NCI-H2196 (cell line): ENCODE measurements at regions not wholly inside any gene's neighbourhood (a gene's known extent, or its start where the extent isn't known, plus 50 kb on each side); places are given as distances from the start of the nearest gene placed in this dataset.

Experiments used
- DNase-seq: peaks from one replicate; lab custom pipeline; 2025; ENCODE audit not compliant: unreplicated experiment; lab: John Stamatoyannopoulos, UW

DNA sequence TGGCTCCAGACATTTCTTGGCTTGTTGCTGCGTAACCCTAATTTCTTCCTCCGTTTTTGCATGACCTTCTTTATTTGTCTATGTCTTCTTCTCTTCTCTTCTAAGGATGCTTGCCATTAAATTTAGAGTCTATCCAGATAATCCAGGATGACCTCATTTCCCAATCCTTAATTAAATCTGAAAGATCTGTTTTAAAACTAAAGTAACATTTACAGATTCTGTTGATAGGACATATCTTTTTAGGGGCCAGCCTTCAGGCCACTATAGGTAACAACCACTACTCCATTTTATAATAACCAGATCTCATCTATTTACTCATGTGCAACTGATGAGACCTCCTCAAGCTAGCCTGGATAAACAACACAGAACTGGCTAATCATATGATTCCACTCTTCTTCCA, 490.5 kb upstream of the SLC10A2 start:
- DNase-seq, result no peak

DNA sequence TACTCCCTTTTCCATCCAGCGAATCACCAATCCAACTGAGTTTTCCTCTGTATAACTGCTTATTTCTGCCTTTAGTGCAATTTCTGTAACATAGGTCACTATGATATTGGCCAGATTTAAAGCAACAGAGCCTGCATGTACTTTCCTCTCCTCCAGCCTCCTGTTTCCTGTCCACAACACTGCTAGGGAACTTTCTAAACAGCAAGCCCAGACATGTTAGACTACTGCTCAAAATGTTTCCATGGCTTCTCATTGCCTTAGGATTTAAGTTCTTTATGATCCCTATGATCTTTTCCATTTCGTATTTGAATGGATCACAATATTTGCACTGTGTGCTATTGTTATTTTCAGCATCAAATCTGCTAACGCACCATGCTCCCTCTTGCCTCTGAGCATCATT, 481.7 kb upstream of the SLC10A2 start:
- no peak for DNase-seq

DNA sequence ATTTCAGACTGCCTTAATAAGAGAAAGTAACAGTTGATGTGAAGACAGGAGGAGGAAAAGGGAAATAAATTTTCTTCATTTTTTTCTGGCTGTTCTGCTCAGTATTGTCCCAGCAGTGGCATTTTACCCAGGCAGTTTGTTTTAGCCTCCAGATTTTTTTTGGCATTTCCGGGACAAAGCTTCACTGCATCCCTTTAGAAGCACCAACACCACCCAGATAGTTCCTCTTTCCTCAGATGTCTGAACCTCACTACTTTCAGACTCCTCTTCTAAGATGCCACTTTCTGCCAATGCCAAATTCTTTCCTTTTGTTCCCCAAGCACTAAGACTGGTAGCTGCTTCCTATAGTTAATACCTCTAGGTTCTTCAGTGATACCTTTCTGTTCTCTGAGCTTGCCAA, 480.1 kb upstream of the SLC10A2 start:
- DNase-seq, result no peak

DNA sequence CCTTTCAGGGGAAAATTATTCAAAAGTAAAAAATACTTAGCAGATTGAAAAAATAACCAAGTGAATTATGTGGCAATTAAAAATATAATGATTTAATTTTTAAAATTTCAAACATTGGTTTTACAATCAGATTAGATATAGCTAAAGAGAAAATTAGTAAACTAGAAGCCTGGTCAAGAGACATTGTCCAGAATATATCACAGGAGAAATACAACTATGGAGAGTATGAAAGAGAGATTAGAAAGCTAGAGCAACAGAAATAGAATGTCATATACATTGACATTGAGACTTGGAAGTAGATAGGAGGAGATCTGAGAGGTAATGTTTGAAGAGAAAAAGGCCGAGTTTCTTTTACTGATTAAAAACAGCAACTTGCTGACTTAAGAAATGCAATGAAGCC, 476.4 kb upstream of the SLC10A2 start:
- no peak for DNase-seq

DNA sequence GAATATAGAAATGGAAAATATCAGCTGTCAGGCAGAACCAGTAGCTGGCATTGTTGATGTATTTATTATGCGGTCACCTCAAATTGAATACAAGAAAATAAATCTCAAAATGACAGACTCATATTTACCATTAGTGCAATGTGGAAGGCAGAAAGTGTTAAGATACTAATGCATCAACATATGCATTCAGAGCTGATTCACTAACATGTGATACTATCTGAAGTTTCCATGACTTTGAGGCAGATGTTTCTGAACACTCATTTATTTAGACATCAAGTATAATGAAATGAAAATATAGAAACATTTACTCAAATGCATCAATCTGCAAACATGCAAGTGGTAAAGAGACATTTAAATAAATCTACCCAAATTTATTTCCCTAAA, 474.2 kb upstream of the SLC10A2 start:
- no peak for DNase-seq

DNA sequence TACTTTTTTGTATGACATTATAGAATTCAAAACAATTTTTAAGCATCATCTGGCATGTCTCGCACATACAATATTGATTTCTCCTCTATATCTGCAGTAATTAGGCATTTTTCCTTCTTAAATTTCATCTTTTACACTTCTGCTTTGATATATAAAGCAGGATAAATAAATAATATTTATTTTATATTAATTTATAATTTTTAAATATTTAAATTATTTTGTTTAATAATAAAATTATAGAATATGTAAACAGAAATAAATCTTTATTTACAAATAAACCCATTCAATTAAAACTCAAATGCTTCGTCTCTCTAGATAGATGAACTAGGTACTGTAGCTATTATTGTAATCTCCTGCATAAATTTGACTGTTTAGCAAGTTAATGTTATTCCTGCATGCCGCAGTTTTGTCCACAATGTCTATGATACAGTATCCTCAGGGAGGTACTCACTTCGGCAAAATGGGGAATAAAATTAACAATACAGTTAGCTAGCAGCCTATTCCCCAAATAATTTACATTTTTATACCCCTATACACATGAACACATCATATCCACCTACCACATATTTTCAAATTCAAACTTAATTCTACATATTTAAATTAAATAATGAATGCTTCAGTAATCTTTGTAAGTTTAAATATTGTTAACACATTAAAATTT, 473.6 kb upstream of the SLC10A2 start:
- DNase-seq, result no peak

DNA sequence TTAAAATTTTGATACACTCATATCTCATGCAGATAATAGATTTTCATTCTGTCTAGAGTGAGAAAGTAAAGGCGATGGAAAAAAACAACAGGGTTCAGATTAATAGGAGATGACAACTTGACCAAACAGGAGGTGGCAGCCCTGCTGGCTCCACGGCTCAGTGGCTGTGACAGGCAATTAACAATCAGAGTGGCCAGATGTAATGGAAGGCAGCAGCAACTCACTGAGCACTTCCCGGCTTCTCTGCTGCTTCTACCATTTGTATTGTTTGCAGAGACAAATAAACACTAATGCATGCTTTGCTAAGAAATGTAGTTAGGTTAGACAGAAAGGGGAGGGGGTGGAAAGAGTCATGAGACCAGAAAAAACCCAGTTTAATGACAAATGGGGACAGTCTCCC, 473.0 kb upstream of the SLC10A2 start:
- no peak for DNase-seq

DNA sequence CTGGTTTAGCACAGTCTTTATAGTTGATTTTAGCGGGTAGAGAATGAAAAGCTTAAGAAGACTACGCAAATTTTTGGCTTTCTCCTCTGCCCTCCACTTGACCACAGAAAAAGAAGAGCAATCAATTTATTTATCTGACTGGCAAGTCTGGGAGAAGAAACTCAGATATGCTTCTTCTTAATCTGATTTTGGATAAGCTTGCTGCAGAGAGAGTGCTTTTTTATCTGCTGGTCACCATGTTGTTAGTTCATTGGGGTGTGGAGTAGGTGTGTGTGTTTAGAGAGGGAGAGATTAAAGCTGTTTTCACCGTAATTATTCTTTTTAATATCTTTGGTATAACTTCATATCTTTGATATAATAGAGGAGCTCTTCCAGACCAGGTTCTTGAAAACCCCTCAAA, 471.4 kb upstream of the SLC10A2 start:
- no peak for DNase-seq

DNA sequence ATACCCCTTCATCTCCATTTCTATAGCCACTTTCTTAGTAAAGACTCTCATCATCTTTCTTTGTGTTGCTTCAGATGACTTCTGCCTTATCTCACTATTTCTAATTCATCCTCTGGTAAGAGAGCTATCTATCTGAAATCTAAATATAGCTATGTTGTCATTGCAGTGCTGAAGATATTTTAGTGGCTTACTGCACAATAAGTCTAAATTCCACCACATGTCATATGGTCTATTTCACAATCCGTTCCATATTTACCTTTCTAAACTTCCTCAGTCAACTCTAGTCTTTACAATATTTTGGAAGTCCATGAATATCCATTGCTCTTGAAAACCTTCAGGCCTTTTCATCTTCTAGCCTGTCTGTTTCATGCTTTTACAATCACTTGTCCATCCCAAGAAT, 465.1 kb upstream of the SLC10A2 start:
- DNase-seq, result no peak

DNA sequence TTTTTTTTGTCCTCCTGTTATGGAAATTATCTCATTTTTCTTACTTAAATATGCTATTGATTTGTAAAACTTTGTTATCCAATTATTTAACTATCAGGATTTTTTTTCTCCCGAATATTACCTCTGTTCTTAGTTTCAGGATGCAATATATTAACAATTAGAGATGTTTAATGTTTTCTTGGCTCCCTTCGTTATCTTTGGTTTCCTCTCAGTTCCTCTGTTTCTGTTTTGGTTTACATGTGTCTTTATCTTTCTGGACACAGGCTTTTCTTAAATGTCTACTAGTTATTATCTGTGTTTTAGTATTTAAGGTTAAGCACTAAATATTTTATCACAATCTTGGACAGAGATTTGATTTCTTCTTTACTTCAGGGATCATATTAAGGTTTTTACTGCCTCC, 462.2 kb upstream of the SLC10A2 start:
- DNase-seq, result no peak

DNA sequence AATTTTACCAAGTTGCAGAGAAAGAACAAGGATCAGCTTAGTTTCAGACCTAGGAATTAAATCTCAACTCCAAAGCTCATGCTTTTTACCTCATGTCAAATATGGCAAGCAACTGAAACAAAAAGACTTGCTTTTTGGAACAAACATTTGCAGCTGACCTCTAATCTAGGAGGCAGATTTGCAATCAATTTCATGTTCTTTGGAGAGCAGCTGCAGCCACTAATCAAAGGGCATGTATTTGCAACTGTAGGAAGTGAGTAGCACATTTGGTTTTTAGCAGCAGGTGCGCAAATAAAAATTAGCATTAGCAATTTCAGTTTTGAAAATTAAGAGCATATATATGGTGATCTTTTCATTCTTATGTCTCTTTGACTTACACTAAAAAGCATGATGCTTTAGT, 459.3 kb upstream of the SLC10A2 start:
- no peak for DNase-seq

DNA sequence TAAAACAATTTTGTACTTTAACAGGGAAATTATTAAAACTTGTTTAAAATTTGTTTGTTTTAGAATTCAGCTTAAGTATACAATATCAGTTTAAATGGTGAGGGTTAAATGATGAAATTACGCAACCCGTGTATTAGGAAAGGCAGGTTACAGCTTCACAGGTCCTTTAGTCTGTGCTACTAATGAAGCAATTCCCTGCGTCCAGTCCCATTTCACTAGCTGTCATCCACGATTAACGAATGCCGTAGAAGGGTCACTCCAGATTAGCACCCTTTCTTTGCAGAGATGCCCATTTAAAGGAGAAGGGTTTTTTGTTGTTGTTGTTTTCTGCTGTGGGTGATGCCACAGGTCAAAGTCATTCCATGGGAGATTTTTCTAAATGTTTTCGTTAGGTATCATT, 457.6 kb upstream of the SLC10A2 start:
- no peak for DNase-seq

DNA sequence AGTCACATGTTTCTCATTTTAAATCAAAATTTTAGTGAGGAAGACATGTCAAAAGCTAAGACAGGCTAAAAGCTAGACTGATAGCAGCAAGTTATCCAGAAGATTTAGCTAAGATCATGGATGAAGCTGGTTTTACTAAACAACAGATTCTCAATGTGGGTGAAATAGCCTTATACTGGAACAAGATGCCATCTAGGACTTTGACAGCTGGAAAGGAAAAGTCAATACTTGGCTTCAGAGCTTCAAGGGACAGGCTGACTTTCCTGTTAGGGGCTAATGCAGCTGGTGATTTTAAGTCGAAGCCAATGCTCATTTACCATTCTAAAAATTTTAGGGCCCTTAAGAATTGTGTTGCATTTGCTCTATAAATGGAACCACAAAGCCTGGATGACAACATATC, 455.3 kb upstream of the SLC10A2 start:
- DNase-seq, result no peak

DNA sequence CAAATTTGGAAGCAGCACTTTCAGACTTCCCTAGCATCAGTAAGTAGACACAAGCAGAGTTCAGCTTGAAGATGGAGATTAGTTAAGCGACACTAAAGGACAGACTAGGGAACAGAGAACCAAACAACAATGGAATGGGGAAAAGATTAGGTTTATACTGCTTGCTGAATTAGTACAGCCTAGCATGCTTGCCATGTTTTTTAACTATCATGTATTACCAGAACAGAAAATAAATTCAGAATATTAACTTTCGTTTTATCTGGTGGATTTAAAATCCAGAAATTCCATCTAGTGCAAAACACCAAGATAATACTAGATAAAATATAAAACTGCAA, 451.5 kb upstream of the SLC10A2 start:
- no peak for DNase-seq

DNA sequence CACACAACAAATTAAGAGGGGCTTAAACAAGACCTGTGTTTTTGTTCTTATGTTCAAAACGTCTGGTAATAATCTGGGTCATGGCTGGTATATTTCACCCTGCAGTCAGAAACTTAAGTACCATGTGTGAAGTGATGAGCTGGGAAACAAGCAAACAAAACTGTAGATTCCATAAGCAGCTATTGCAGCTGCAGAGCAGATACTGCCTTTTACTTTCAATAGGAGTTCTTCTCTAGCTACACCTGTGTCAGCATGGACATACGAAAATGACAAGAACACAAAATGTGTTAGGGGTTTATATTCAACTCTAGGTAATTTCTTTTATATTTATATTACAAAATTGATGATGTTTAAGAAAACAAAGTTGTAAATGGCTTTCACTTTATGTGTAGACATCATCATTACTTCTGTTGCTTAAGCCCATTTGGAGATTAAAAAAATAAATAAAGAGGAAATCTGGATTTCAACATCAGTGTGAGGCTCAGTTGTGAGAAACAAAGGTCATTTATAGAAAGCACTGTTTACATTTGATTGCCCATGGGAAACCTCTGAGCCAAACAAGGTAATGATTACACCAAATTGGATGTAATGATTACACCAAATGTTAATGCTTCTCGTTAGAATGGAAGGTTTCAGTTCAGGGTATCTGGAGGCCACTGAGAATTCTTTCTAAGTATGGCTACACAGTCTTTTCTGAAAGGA, 451.0 kb upstream of the SLC10A2 start:
- DNase-seq, result no peak

DNA sequence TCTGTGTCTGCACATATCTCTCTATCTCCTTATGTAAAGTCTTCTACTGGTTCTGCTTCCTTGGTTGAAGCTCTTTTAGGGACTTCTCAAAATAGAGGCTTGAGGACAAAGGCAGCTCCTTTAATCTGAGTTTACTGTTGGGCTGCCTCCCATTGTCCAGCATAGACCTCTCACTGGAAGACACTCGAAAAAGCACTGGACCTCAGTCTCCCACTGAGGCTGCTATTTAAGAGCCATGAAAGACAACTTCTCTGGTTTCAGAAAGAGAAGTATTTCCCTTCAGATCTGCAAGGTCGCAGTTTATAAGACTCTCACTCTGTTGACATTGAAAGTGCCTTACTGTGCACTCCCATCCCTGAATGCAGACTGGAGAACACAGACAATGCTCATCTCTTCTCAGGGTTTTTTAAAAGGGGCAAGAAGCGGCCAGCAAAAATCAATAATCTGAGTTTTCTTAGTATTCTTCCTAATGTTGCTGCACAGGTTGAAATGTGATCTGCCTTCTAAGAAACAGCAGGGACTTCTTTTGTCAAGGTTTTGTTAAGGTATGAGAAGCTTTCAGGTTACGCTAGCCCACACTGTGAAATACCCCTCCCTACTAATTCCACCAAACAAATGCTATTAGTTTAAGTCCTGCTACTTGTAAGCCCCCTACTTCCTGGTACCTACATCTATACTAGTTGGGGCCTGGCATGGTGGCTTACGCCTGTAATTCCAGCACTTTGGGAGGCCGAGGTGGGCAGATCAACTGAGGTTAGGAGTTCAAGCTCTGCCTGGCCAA, 450.0 kb upstream of the SLC10A2 start:
- no peak for DNase-seq

DNA sequence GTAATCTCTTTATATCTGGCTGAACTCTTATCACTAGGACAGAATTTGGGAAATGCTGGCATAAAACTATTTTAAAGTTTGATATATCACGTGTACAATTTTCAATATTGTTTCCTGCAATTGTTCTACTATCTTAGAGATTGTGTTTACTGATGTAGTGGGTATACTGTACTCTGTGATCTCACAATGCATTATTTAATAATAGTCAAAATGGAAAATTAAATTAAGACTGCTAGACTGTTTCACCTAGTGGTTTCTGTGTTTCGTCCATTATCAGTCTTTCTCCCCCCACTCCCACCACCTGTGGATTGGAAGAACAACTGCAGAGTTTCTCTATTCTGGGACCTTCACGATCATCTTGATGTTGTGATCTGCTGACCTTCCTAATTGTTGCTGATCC, 449.2 kb upstream of the SLC10A2 start:
- DNase-seq, result no peak

DNA sequence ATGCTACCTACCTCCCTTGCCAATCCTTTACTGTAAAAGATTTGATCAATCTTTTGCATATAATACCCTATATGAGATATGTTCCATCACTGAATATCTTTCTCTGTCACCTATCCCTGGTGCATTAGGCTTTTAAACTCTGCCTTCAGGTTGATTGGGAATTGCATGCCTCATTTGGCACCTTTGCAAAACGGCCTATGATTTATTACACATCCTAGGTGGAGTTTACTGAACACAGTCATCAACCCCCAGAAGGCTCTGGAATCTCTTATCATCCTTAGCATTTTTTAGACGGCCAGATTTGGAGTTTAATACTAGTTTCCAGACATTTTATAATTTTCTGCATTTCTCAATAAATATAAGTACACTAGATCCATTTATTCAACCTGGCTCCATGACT, 448.4 kb upstream of the SLC10A2 start:
- no peak for DNase-seq

DNA sequence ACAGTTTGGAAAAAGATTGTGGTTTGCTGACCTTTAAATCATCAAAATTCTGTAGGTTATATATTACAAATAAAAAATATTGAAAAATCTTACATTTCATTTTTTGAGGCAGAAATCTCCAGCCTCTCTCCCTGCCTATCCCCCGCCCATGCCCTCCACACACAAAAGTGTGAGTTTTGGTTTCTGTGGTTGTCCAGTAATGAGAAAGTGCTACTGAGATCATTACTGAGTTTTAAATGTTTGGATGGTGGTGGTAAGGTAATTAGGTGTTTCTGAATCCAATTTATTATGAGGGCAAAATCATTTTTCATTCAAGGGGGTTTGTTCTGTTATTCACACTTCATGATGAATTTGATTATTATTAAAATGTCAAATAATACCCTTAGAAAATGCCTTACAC, 448.0 kb upstream of the SLC10A2 start:
- DNase-seq, result no peak

DNA sequence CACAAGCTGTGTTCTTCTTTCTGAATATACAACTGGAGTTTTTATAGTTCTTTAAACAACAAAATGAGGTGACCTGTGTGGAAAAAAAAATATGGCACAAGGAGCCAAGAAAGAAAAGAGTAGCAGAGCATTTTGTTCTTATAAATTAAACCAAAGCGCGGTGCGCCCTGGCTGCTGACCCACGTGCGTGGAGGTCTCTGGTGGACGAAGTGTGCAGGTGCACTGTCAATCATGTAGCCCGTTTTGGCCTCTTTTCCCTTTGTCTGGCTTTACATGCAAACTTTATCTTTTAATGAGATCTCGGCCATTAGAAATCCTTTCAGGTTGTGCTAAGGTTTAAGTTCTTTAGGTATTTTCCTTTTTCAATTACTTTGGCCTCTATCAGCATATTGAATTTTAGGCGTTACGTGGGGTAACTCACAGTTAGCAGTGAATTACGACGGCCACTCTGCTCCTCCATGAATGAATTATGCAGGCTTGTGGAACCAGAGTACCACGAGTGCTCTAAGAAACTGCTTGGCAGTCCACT, 443.9 kb upstream of the SLC10A2 start:
- no peak for DNase-seq

DNA sequence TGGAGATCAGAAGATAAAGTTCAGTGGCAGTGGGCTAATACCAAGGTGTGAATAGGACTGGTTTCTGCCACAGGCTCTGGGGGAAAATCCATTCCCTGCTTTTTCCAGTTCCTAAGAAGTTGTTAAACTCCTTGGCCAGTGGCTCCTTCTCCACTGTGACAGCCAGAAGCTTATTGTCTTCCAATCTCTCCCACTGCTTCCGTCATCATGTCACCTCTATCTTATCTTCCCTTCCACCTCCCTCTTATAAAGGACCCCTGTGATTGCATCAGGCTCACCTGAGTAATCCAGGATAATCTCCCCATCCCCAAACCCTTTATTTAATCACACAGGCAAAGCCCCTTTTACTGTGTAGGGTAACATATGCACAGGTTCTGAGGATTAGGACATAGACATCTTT, 431.2 kb upstream of the SLC10A2 start:
- no peak for DNase-seq

DNA sequence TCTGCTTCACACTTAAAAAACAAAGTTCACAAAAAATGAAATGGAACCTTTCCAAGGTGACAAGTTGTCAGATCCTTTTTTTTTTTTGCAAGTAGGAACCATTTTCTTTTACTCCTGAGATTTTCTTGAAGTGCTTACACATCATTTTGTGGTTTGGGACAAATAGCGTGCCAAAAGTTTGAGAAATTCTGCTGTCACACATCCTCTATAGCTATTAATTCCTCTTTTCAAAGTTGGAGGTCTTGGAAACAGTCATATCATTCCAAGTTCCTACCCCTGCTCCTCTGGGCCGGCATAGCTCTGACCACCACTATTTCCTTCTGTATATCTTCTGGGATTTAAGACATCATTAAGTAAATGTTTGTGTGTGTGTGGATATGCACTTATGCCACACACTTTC, 421.6 kb upstream of the SLC10A2 start:
- no peak for DNase-seq
